GM19043 (cell line): ENCODE measurements at regions not wholly inside any gene's neighbourhood (a gene's known extent, or its start where the extent isn't known, plus 50 kb on each side); places are given as distances from the start of the nearest gene placed in this dataset.

ENCODE experiments used
- ATAC-seq: cut with Tn5 transposase; IDR thresholded peaks from one replicate; pipeline ENCODE4 v1.9.1; 2021; ENCODE audit warnings: low read depth; ENCODE audit not compliant: unreplicated experiment

GRCh38 chrX:69236641-69237040 lies 71.4 kb upstream of the PJA1 start:
- ATAC-seq, result no peak

GRCh38 chrX:69234624-69235023 lies 69.4 kb upstream of the PJA1 start:
- no peak for ATAC-seq

GRCh38 chrX:69232945-69233344 lies 67.7 kb upstream of the PJA1 start:
- no peak for ATAC-seq

GRCh38 chrX:69231903-69232302 lies 66.7 kb upstream of the PJA1 start:
- ATAC-seq, result no peak

- ATAC-seq, result no peak
These were observed 64.2 kb upstream of the PJA1 start for GRCh38 chrX:69229436-69229835.

- ATAC-seq, result no peak
These were observed 63.5 kb upstream of the PJA1 start for GRCh38 chrX:69228732-69229131.

- ATAC-seq, result no peak
These were observed 61.4 kb upstream of the PJA1 start for GRCh38 chrX:69226459-69227158.

GRCh38 chrX:69222103-69223090 lies 57.1 kb upstream of the PJA1 start:
- ATAC-seq, result peak; percentile 61

GRCh38 chrX:69221239-69222102 lies 56.2 kb upstream of the PJA1 start:
- no peak for ATAC-seq

GRCh38 chrX:69218407-69218997 lies 53.2 kb upstream of the PJA1 start:
- no peak for ATAC-seq

GRCh38 chrX:69216911-69217310 lies 51.7 kb upstream of the PJA1 start:
- no peak for ATAC-seq

GRCh38 chrX:69216446-69216845 lies 51.2 kb upstream of the PJA1 start:
- ATAC-seq, result no peak

- ATAC-seq, result no peak
These were observed 50.1 kb upstream of the PJA1 start for GRCh38 chrX:69215161-69215875.
